OCI-LY3 (cell line): ENCODE measurements at regions not wholly inside any gene's neighbourhood (a gene's known extent, or its start where the extent isn't known, plus 50 kb on each side); places are given as distances from the start of the nearest gene placed in this dataset.

Experiments used
- EZH2phosphoT487 ChIP-seq: fragments of 200-600 bp; shearing (Covaris generic); IDR thresholded peaks from 2 replicates; pipeline ENCODE4 v1.6.1; 2018; ENCODE audit warnings: antibody characterized with exemption, mixed run types, low read depth
- TF ChIP-seq, protein P1 (sequence below): fragments of 200-600, 300-600 bp; sonication (generic); IDR thresholded peaks from 2 replicates; pipeline ENCODE4 v1.5.1; 2014; ENCODE audit warnings: antibody characterized with exemption, low read length, low read depth

DNA sequence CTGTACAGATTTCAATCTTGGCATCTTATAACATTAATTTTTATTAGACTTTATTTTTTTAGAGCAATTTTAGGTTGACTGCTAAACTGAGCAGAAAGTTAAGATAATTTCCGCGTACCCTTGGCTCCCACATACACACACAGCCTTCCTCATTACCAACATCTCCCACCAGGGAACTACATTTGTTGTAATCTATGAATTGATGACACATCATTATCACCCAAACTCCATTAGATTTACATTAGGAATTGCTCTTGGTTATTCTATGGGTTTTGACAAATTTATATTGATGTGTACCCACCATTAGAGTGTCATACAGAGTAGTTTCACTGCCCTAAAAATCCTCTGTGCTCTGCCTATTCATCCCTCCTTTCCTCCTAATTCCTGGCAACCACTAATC lies 56.4 kb upstream of the GRIK3 start:
- TF ChIP-seq, protein P1, sequence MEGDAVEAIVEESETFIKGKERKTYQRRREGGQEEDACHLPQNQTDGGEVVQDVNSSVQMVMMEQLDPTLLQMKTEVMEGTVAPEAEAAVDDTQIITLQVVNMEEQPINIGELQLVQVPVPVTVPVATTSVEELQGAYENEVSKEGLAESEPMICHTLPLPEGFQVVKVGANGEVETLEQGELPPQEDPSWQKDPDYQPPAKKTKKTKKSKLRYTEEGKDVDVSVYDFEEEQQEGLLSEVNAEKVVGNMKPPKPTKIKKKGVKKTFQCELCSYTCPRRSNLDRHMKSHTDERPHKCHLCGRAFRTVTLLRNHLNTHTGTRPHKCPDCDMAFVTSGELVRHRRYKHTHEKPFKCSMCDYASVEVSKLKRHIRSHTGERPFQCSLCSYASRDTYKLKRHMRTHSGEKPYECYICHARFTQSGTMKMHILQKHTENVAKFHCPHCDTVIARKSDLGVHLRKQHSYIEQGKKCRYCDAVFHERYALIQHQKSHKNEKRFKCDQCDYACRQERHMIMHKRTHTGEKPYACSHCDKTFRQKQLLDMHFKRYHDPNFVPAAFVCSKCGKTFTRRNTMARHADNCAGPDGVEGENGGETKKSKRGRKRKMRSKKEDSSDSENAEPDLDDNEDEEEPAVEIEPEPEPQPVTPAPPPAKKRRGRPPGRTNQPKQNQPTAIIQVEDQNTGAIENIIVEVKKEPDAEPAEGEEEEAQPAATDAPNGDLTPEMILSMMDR, result no peak
- no peak for TF ChIP-seq EZH2phosphoT487
